ENCODE measurements at regions not wholly inside any gene's neighbourhood (a gene's known extent, or its start where the extent isn't known, plus 50 kb on each side); places are given as distances from the start of the nearest gene placed in this dataset.
A peak's percentile ranks its signal among the peaks of the same experiment; 100 is the strongest.

- intact Hi-C loops (cut with DNase I) = loop anchor here in 1 of 2 donors (5.0 kb wide), 1 partner anchor 156 kb away; no protein-coding TSS in a partner anchor
- H3K4me1 ChIP-seq (replicated peaks in 1 of 2) = no peaks in the 10 kb centered on the region
- H3K4me3 ChIP-seq = peak overlapping the region in 1 of 4 donors; percentile 29
- H3K27ac ChIP-seq = no peak overlapping the region
- WGBS, 4 donors = 4 to 11% (median 8%) methylated on average over 4 to 78 of the region's 78 CpGs; no CpG with 5 or more reads in 1 of the 4 donors
- TF ChIP-seq, protein P1, sequence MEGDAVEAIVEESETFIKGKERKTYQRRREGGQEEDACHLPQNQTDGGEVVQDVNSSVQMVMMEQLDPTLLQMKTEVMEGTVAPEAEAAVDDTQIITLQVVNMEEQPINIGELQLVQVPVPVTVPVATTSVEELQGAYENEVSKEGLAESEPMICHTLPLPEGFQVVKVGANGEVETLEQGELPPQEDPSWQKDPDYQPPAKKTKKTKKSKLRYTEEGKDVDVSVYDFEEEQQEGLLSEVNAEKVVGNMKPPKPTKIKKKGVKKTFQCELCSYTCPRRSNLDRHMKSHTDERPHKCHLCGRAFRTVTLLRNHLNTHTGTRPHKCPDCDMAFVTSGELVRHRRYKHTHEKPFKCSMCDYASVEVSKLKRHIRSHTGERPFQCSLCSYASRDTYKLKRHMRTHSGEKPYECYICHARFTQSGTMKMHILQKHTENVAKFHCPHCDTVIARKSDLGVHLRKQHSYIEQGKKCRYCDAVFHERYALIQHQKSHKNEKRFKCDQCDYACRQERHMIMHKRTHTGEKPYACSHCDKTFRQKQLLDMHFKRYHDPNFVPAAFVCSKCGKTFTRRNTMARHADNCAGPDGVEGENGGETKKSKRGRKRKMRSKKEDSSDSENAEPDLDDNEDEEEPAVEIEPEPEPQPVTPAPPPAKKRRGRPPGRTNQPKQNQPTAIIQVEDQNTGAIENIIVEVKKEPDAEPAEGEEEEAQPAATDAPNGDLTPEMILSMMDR (IDR thresholded peaks at IDR 0.05) = peak in 5 of 6 experiments; percentile 17 to 82 (median 75)
- TF ChIP-seq POLR2A (IDR thresholded peaks at IDR 0.05) = no peak
- H3K36me3 ChIP-seq (replicated peaks in 1 of 2) = no peaks in the 10 kb centered on the region
- peaks cover 33% of the 10 kb centered on the region for H3K27me3 ChIP-seq
- DNase-seq = peak in 5 of 7 donors; percentile 37 to 55 (median 40)
- no peaks in the 10 kb centered on the region for H3K9me3 ChIP-seq (replicated peaks in 1 of 3)
Observed at GRCh38 chr4:1512738-1513660, 106.8 kb upstream of the NKX1-1 start.

- Histone ChIP-seq H3K27ac (no peak overlapping the region), H3K27me3 (peaks cover 27% of the 10 kb centered on the region), H3K4me3 (peak overlapping the region in 1 of 4 donors; percentile 29), H3K9me3 (replicated peaks in 1 of 3) (no peaks in the 10 kb centered on the region), H3K4me1 (replicated peaks in 1 of 2) (no peaks in the 10 kb centered on the region), H3K36me3 (replicated peaks in 1 of 2) (no peaks in the 10 kb centered on the region)
- intact Hi-C loops (cut with DNase I) = loop anchor here in 1 of 2 donors (5.0 kb wide), 1 partner anchor 155 kb away; no protein-coding TSS in a partner anchor
- DNase-seq = no peak
- TF ChIP-seq, protein P1 (IDR thresholded peaks at IDR 0.05) = no peak
- no peak for TF ChIP-seq POLR2A (IDR thresholded peaks at IDR 0.05)
- WGBS, 4 donors = 77 to 84% (median 82%) methylated on average over 7 to 29 of the region's 29 CpGs
Observed at GRCh38 chr4:1512051-1512737, 106.0 kb upstream of the NKX1-1 start.

GRCh38 chr4:1511441-1512041, 105.3 kb upstream of the NKX1-1 start:
- H3K27me3 ChIP-seq = peaks cover 21% of the 10 kb centered on the region
- intact Hi-C loops (cut with DNase I) = loop anchor here in 1 of 2 donors (5.0 kb wide), 1 partner anchor 154 kb away; no protein-coding TSS in a partner anchor
- TF ChIP-seq POLR2A (IDR thresholded peaks at IDR 0.05) = no peak
- TF ChIP-seq, protein P1 (IDR thresholded peaks at IDR 0.05) = no peak
- H3K9me3 ChIP-seq (replicated peaks in 1 of 3) = no peaks in the 10 kb centered on the region
- DNase-seq = peak in 6 of 7 donors; percentile 26 to 55 (median 46)
- no peaks in the 10 kb centered on the region for H3K4me1 ChIP-seq (replicated peaks in 1 of 2)
- H3K36me3 ChIP-seq (replicated peaks in 1 of 2) = no peaks in the 10 kb centered on the region
- 80 to 94% (median 92%) methylated on average over 2 to 22 of the region's 22 CpGs for WGBS, 4 donors
- H3K4me3 ChIP-seq = no peak overlapping the region
- no peak overlapping the region for H3K27ac ChIP-seq
